Spinal cord (tissue), 9 donors: ENCODE measurements at regions not wholly inside any gene's neighbourhood (a gene's known extent, or its start where the extent isn't known, plus 50 kb on each side); places are given as distances from the start of the nearest gene placed in this dataset.

Source experiments
- DNase-seq, 6 donors: peaks; one replicate each; pipeline versions ENCODE4 v3.0.0 to v3.0.0-alpha.2; 2013 to 2015; ENCODE audit warnings: low spot score in 6 of 6, low read depth in 4 of 6
- H3K27ac ChIP-seq: one replicate; pipeline ENCODE4 v1.5.1; 2013; ENCODE audit warnings: low read depth, low read length, control low read depth
- H3K27me3 ChIP-seq: one replicate; pipeline ENCODE4 v1.6.1; 2013; ENCODE audit warnings: low read length; ENCODE audit not compliant: control insufficient read depth, insufficient read depth
- H3K36me3 ChIP-seq: one replicate; pipeline ENCODE4 v1.6.1; 2013; ENCODE audit warnings: low read length; ENCODE audit not compliant: control insufficient read depth, insufficient read depth
- H3K4me1 ChIP-seq: one replicate; pipeline ENCODE4 v1.6.1; 2013; ENCODE audit warnings: low read length; ENCODE audit not compliant: control insufficient read depth, insufficient read depth
- H3K4me3 ChIP-seq: one replicate; pipeline ENCODE4 v1.5.1; 2013; ENCODE audit warnings: low read depth, low read length, control low read depth
- H3K9me3 ChIP-seq: one replicate; pipeline ENCODE4 v1.6.1; 2013; ENCODE audit warnings: low read length; ENCODE audit not compliant: control insufficient read depth, insufficient read depth
- WGBS: methylation state at CpG from one replicate; pipeline ENCODE4 v1.1.5; 2013; ENCODE audit warnings: missing lambda C conversion rate; ENCODE audit not compliant: insufficient coverage; 5-methylcytosine and 5-hydroxymethylcytosine counted together
- donor health status: healthy.

GRCh38 chr3:168212664-168213285 lies 117.1 kb upstream of the GOLIM4 start:
- H3K4me3 ChIP-seq = no peak overlapping the region
- H3K27me3 ChIP-seq = no peaks in the 10 kb centered on the region
- H3K4me1 ChIP-seq = no peaks in the 10 kb centered on the region
- WGBS = no CpG with 5 or more reads among the region's 3 CpGs
- no peaks in the 10 kb centered on the region for H3K9me3 ChIP-seq
- no peak for DNase-seq
- H3K27ac ChIP-seq = no peak overlapping the region
- H3K36me3 ChIP-seq = no peaks in the 10 kb centered on the region

- 82% methylated on average over 3 of the region's 4 CpGs for WGBS
Observed at GRCh38 chr3:168205451-168205850, 109.7 kb upstream of the GOLIM4 start.

DNA sequence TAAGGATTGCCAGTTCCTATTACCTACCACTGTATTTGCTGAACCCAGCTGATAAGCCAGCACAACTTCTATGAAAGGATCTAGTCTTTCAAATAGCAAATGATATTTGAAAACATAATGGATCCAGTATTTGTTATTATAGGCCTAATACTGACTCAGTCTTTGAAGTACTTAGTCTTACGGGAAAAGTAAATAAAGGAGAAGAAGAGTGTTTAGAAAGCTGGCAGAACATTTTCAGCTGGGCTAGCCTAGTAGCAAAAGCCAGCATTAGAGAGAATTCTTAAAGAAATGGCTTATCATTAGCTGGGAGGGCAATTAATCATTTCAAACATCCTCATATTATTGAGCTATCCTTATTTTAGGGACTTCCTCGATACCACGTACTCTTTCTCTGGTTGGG lies 101.4 kb upstream of the GOLIM4 start:
- Histone ChIP-seq H3K4me3 (no peak overlapping the region), H3K27ac (no peak overlapping the region), H3K4me1 (no peaks in the 10 kb centered on the region), H3K9me3 (no peaks in the 10 kb centered on the region), H3K36me3 (no peaks in the 10 kb centered on the region), H3K27me3 (no peaks in the 10 kb centered on the region)
- DNase-seq = no peak
- WGBS = no CpG with 5 or more reads among the region's 3 CpGs

More at GRCh38 chr3:168205451-168205850, 109.7 kb upstream of the GOLIM4 start:
- DNase-seq = no peak
- Histone ChIP-seq H3K4me3 (no peak overlapping the region), H3K36me3 (no peaks in the 10 kb centered on the region), H3K27me3 (no peaks in the 10 kb centered on the region), H3K27ac (no peak overlapping the region), H3K4me1 (no peaks in the 10 kb centered on the region), H3K9me3 (no peaks in the 10 kb centered on the region)

DNA sequence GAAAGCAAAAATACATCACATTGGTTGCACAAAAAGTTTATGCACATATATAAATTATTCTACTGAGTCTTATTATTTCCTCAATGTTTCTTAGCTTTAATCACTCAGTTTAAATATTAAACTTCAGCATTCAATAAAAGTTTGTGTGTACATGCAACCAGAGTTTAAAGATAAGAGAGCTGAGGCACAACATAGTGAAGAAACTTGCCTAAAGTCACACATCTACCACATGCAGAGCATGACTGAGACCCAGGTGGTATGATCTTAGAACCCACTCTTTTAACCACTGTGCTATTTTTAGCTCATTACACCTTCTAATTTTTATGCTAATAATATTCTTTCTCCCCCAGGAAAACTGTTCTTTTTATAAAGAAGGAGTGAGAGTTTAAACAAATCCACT lies 96.1 kb upstream of the GOLIM4 start:
- no peak for DNase-seq
- Histone ChIP-seq H3K4me3 (no peak overlapping the region), H3K4me1 (no peaks in the 10 kb centered on the region), H3K9me3 (no peaks in the 10 kb centered on the region), H3K27ac (no peak overlapping the region), H3K27me3 (no peaks in the 10 kb centered on the region), H3K36me3 (no peaks in the 10 kb centered on the region)

- H3K4me3 ChIP-seq = no peak overlapping the region
- no peaks in the 10 kb centered on the region for H3K27me3 ChIP-seq
- H3K27ac ChIP-seq = no peak overlapping the region
- no peaks in the 10 kb centered on the region for H3K36me3 ChIP-seq
- no peaks in the 10 kb centered on the region for H3K4me1 ChIP-seq
- no peak for DNase-seq
- H3K9me3 ChIP-seq = no peaks in the 10 kb centered on the region
- 80% methylated on average over 1 of the region's 3 CpGs for WGBS
Observed at GRCh38 chr3:168187233-168187632, 91.5 kb upstream of the GOLIM4 start.

DNA sequence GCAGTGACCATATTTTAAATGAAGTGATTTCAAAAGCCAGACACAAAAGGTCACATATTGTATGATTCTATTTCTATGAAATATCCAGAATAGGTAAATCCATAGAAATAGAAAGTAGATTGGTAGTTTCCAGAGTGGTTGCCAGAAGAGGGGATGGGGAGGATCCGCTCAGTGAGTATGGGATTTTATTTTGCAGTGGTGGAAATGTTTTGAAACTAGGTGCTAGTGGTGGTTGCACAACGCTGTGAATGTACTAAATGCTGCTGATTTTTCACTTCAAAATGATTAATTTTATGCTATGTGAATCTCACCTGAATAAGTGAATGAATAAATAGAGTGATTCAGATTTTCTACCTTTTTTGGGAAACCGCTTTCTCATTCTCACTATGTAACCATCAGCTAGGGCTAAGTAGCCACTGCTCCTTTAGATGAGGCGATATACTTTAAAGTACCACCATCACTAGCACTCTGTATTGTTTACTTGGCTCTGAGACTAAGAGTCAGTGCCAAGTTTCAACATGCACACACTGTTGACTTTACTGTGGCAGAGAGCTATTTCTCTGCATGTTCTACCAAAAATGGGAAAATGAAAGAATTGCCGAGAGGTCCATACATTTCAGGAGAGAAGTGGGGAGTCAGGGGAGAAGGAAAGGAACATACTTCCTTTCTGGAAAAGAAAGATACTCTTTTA lies 90.7 kb upstream of the GOLIM4 start:
- WGBS = no CpG with 5 or more reads among the region's 5 CpGs
- Histone ChIP-seq H3K9me3 (no peaks in the 10 kb centered on the region), H3K27ac (no peak overlapping the region), H3K36me3 (no peaks in the 10 kb centered on the region), H3K4me1 (no peaks in the 10 kb centered on the region), H3K4me3 (no peak overlapping the region), H3K27me3 (no peaks in the 10 kb centered on the region)
- DNase-seq = no peak

GRCh38 chr3:168183774-168184173 lies 88.0 kb upstream of the GOLIM4 start:
- Histone ChIP-seq H3K27me3 (no peaks in the 10 kb centered on the region), H3K27ac (no peak overlapping the region), H3K4me1 (no peaks in the 10 kb centered on the region), H3K9me3 (no peaks in the 10 kb centered on the region), H3K36me3 (no peaks in the 10 kb centered on the region), H3K4me3 (no peak overlapping the region)
- no CpG with 5 or more reads among the region's 1 CpG for WGBS
- no peak for DNase-seq

GRCh38 chr3:168168743-168169142 lies 73.0 kb upstream of the GOLIM4 start:
- Histone ChIP-seq H3K4me3 (no peak overlapping the region), H3K27ac (no peak overlapping the region), H3K36me3 (no peaks in the 10 kb centered on the region), H3K4me1 (no peaks in the 10 kb centered on the region), H3K9me3 (no peaks in the 10 kb centered on the region), H3K27me3 (no peaks in the 10 kb centered on the region)
- WGBS = no CpG with 5 or more reads among the region's 3 CpGs
- DNase-seq = no peak

GRCh38 chr3:168165390-168166269 lies 69.9 kb upstream of the GOLIM4 start:
- no peaks in the 10 kb centered on the region for H3K36me3 ChIP-seq
- no peaks in the 10 kb centered on the region for H3K9me3 ChIP-seq
- no peak overlapping the region for H3K27ac ChIP-seq
- no peaks in the 10 kb centered on the region for H3K27me3 ChIP-seq
- H3K4me1 ChIP-seq = peaks cover 3% of the 10 kb centered on the region
- peak; percentile 59 to 91 (median 68) for DNase-seq
- no CpG with 5 or more reads among the region's 6 CpGs for WGBS
- no peak overlapping the region for H3K4me3 ChIP-seq
